SK-N-MC (cell line): ENCODE measurements at regions not wholly inside any gene's neighbourhood (a gene's known extent, or its start where the extent isn't known, plus 50 kb on each side); places are given as distances from the start of the nearest gene placed in this dataset.

ENCODE experiments used
- DNase-seq: peaks from one replicate; pipeline ENCODE4 v3.0.0-alpha.2; 2011; ENCODE audit warnings: low read depth, low spot score
- H3K27ac ChIP-seq: fragments of 200-600 bp; sonication (generic); 2 replicates; pipeline ENCODE4 v1.5.1; 2016; ENCODE audit warnings: mixed run types
- H3K36me3 ChIP-seq: fragments of 200-600 bp; sonication (generic); 2 replicates; pipeline ENCODE4 v1.6.1; 2017; ENCODE audit warnings: antibody characterized with exemption, low read length, mixed read lengths; ENCODE audit not compliant: insufficient read depth
- H3K4me3 ChIP-seq: fragments of 200-600 bp; sonication (generic); 2 replicates; pipeline ENCODE4 v1.5.1; 2016
- H3K9ac ChIP-seq: fragments of 200-600 bp; sonication (generic); 2 replicates; pipeline ENCODE4 v1.8.0; 2017; ENCODE audit warnings: mixed run types, mixed read lengths; ENCODE audit not compliant: insufficient read length
- H3K9me3 ChIP-seq: fragments of 200-600 bp; sonication (generic); 2 replicates; pipeline ENCODE4 v1.6.1; 2017; ENCODE audit warnings: low read depth, mild to moderate bottlenecking, antibody characterized with exemption, low read length, moderate library complexity, mixed read lengths
- EZH2 ChIP-seq: fragments of 200-600 bp; sonication (generic); IDR thresholded peaks from one replicate; pipeline ENCODE4 v1.6.1; 2017; ENCODE audit warnings: antibody characterized with exemption
- FOXP2 ChIP-seq: optimal IDR thresholded peaks from 2 replicates; pipeline ENCODE3; 2011; ENCODE audit warnings: mild to moderate bottlenecking, moderate library complexity; ENCODE audit not compliant: insufficient read depth; ENCODE audit errors: extremely low read length, control extremely low read depth
- POLR2AphosphoS5 ChIP-seq: IDR thresholded peaks from 2 replicates; pipeline ENCODE4 v1.6.1; 2012; ENCODE audit warnings: mild to moderate bottlenecking, low read depth, low read length, borderline replicate concordance

- DNase-seq: no peak
- Histone ChIP-seq H3K4me3 (no peak overlapping the region), H3K36me3 (no peaks in the 10 kb centered on the region), H3K9ac (no peak overlapping the region), H3K27ac (no peak overlapping the region), H3K9me3 (no peaks in the 10 kb centered on the region)
- TF ChIP-seq EZH2 (no peak), POLR2AphosphoS5 (no peak), FOXP2 (no peak)
Measured at GRCh38 chr2:239791526-239792404, 233.4 kb downstream of the NDUFA10 start.

GRCh38 chr2:239790721-239791120, 234.4 kb downstream of the NDUFA10 start:
- no peak for DNase-seq
- no peak overlapping the region for H3K27ac ChIP-seq

GRCh38 chr2:239790313-239790712, 234.8 kb downstream of the NDUFA10 start:
- H3K4me3 ChIP-seq: no peak overlapping the region
- no peak overlapping the region for H3K27ac ChIP-seq
- no peak overlapping the region for H3K9ac ChIP-seq
- DNase-seq: no peak
- H3K9me3 ChIP-seq: no peaks in the 10 kb centered on the region
- no peak for TF ChIP-seq FOXP2
- no peak for TF ChIP-seq EZH2
- TF ChIP-seq POLR2AphosphoS5: no peak
- H3K36me3 ChIP-seq: no peaks in the 10 kb centered on the region

More at GRCh38 chr2:239790721-239791120, 234.4 kb downstream of the NDUFA10 start:
- TF ChIP-seq EZH2 (no peak), POLR2AphosphoS5 (no peak), FOXP2 (no peak)
- Histone ChIP-seq H3K9ac (no peak overlapping the region), H3K9me3 (no peaks in the 10 kb centered on the region), H3K36me3 (no peaks in the 10 kb centered on the region), H3K4me3 (no peak overlapping the region)

GRCh38 chr2:239789711-239790110, 235.4 kb downstream of the NDUFA10 start:
- TF ChIP-seq POLR2AphosphoS5 (no peak), EZH2 (no peak), FOXP2 (no peak)
- DNase-seq: no peak

GRCh38 chr2:239788576-239789098, 236.5 kb downstream of the NDUFA10 start:
- H3K9me3 ChIP-seq: no peaks in the 10 kb centered on the region
- H3K36me3 ChIP-seq: no peaks in the 10 kb centered on the region
- no peak overlapping the region for H3K9ac ChIP-seq
- TF ChIP-seq FOXP2 (no peak), EZH2 (no peak), POLR2AphosphoS5 (no peak)
- no peak overlapping the region for H3K27ac ChIP-seq
- no peak for DNase-seq
- H3K4me3 ChIP-seq: no peak overlapping the region

More at GRCh38 chr2:239789711-239790110, 235.4 kb downstream of the NDUFA10 start:
- Histone ChIP-seq H3K4me3 (no peak overlapping the region), H3K9ac (no peak overlapping the region), H3K36me3 (no peaks in the 10 kb centered on the region), H3K9me3 (no peaks in the 10 kb centered on the region), H3K27ac (no peak overlapping the region)

- no peak overlapping the region for H3K27ac ChIP-seq
- no peaks in the 10 kb centered on the region for H3K9me3 ChIP-seq
- no peak overlapping the region for H3K9ac ChIP-seq
- no peak overlapping the region for H3K4me3 ChIP-seq
- TF ChIP-seq FOXP2: no peak
- no peak for TF ChIP-seq POLR2AphosphoS5
- TF ChIP-seq EZH2: no peak
- DNase-seq: no peak
- H3K36me3 ChIP-seq: no peaks in the 10 kb centered on the region
Measured at GRCh38 chr2:239787538-239788050, 237.5 kb downstream of the NDUFA10 start.

GRCh38 chr2:239786791-239787190, 238.4 kb downstream of the NDUFA10 start:
- TF ChIP-seq EZH2 (no peak), POLR2AphosphoS5 (no peak)

GRCh38 chr2:239781454-239781853, 243.7 kb downstream of the NDUFA10 start:
- H3K9me3 ChIP-seq: no peaks in the 10 kb centered on the region
- no peak overlapping the region for H3K9ac ChIP-seq
- TF ChIP-seq EZH2: no peak
- TF ChIP-seq FOXP2: no peak
- no peak for TF ChIP-seq POLR2AphosphoS5
- DNase-seq: no peak
- H3K27ac ChIP-seq: no peak overlapping the region
- H3K36me3 ChIP-seq: no peaks in the 10 kb centered on the region
- no peak overlapping the region for H3K4me3 ChIP-seq

More at GRCh38 chr2:239786791-239787190, 238.4 kb downstream of the NDUFA10 start:
- Histone ChIP-seq H3K9ac (no peak overlapping the region), H3K4me3 (no peak overlapping the region), H3K9me3 (no peaks in the 10 kb centered on the region), H3K27ac (no peak overlapping the region), H3K36me3 (no peaks in the 10 kb centered on the region)
- DNase-seq: no peak
